NCI-H2196 (cell line): ENCODE measurements at regions not wholly inside any gene's neighbourhood (a gene's known extent, or its start where the extent isn't known, plus 50 kb on each side); places are given as distances from the start of the nearest gene placed in this dataset.

Experiments
- DNase-seq: peaks from one replicate; lab custom pipeline; 2025; ENCODE audit not compliant: unreplicated experiment; lab: John Stamatoyannopoulos, UW

- DNase-seq = no peak
Observed at GRCh38 chr10:121291376-121291775, 306.9 kb downstream of the FGFR2 start.

GRCh38 chr10:121291823-121292222 is 306.4 kb downstream of the FGFR2 start:
- no peak for DNase-seq

- DNase-seq = no peak
Observed at GRCh38 chr10:121292321-121292720, 305.9 kb downstream of the FGFR2 start.

GRCh38 chr10:121293110-121293509 is 305.1 kb downstream of the FGFR2 start:
- DNase-seq = no peak

- DNase-seq = no peak
Observed at GRCh38 chr10:121294630-121295029, 303.6 kb downstream of the FGFR2 start.

- DNase-seq = no peak
Observed at GRCh38 chr10:121296378-121296777, 301.9 kb downstream of the FGFR2 start.

- DNase-seq = no peak
Observed at GRCh38 chr10:121296881-121297585, 301.2 kb downstream of the FGFR2 start.

GRCh38 chr10:121300723-121301122 is 297.5 kb downstream of the FGFR2 start:
- DNase-seq = no peak

GRCh38 chr10:121302541-121303180 is 295.6 kb downstream of the FGFR2 start:
- DNase-seq = no peak

GRCh38 chr10:121303287-121303890 is 294.9 kb downstream of the FGFR2 start:
- DNase-seq = no peak

- DNase-seq = no peak
Observed at GRCh38 chr10:121305066-121305465, 293.2 kb downstream of the FGFR2 start.

GRCh38 chr10:121306159-121306673 is 292.0 kb downstream of the FGFR2 start:
- DNase-seq = no peak

- DNase-seq = no peak
Observed at GRCh38 chr10:121307411-121307980, 290.7 kb downstream of the FGFR2 start.

- DNase-seq = no peak
Observed at GRCh38 chr10:121308020-121308419, 290.2 kb downstream of the FGFR2 start.

GRCh38 chr10:121309164-121309563 is 289.1 kb downstream of the FGFR2 start:
- DNase-seq = no peak

- DNase-seq = no peak
Observed at GRCh38 chr10:121310151-121310711, 288.0 kb downstream of the FGFR2 start.

GRCh38 chr10:121311812-121312443 is 286.3 kb downstream of the FGFR2 start:
- no peak for DNase-seq

GRCh38 chr10:121312587-121312986 is 285.7 kb downstream of the FGFR2 start:
- DNase-seq = no peak

GRCh38 chr10:121313119-121313875 is 284.9 kb downstream of the FGFR2 start:
- no peak for DNase-seq

GRCh38 chr10:121316432-121316831 is 281.8 kb downstream of the FGFR2 start:
- DNase-seq = no peak
